H1 (cell line): ENCODE measurements at regions not wholly inside any gene's neighbourhood (a gene's known extent, or its start where the extent isn't known, plus 50 kb on each side); places are given as distances from the start of the nearest gene placed in this dataset.

Experiments
- CTCF ChIA-PET: fragments of 300-600 bp; sonication (Branson Sonifier 250); formaldehyde crosslinking; loops from one replicate; lab custom pipeline; 2021; ENCODE audit not compliant: partially characterized antibody; lab: Charles Lee
- POLR2A ChIA-PET: fragments of 300-600 bp; sonication (Branson Sonifier 250); formaldehyde crosslinking; loops from one replicate; lab custom pipeline; 2021; ENCODE audit warnings: inconsistent platforms; ENCODE audit not compliant: partially characterized antibody; lab: Charles Lee
- DNase-seq, 2 experiments: peaks; one replicate each; pipeline versions ENCODE4 v3.0.0 to v3.0.0-alpha.2; 2010 to 2022; ENCODE audit warnings: low spot score in 2 of 2, low read depth in 1 of 2, mixed read lengths in 1 of 2
- FAIRE-seq: peaks from 2 replicates; lab custom pipeline; 2011; peaks lifted over from hg19 to GRCh38; lab: Jason Lieb, UNC
- H2AFZ ChIP-seq: 2 replicates; pipeline ENCODE4 v1.8.1; 2012; ENCODE audit warnings: low read length, inconsistent platforms
- H2AK5ac ChIP-seq: 2 replicates; pipeline ENCODE4 v1.6.1; 2013; ENCODE audit warnings: low read depth, low read length
- H2BK120ac ChIP-seq: replicated peaks from 2 replicates; pipeline ENCODE3; 2013; ENCODE audit warnings: low read depth, low read length, inconsistent platforms
- H2BK12ac ChIP-seq: 2 replicates; pipeline ENCODE4 v1.6.1; 2013; ENCODE audit warnings: low read depth, low read length
- H2BK15ac ChIP-seq: 2 replicates; pipeline ENCODE4 v1.6.1; 2013; ENCODE audit warnings: low read length
- H2BK20ac ChIP-seq: 2 replicates; pipeline ENCODE4 v1.6.1; 2013; ENCODE audit warnings: low read length
- H2BK5ac ChIP-seq: 2 replicates; pipeline ENCODE4 v1.6.1; 2013; ENCODE audit warnings: low read depth, low read length
- H3K14ac ChIP-seq: 2 replicates; pipeline ENCODE4 v1.6.1; 2013; ENCODE audit warnings: inconsistent platforms; ENCODE audit not compliant: insufficient read length
- H3K18ac ChIP-seq: 2 replicates; pipeline ENCODE4 v1.6.1; 2013; ENCODE audit warnings: low read length; ENCODE audit errors: extremely low read depth
- H3K23ac ChIP-seq: 2 replicates; pipeline ENCODE4 v1.6.1; 2013; ENCODE audit warnings: inconsistent platforms; ENCODE audit not compliant: insufficient read length
- H3K23me2 ChIP-seq: 2 replicates; pipeline ENCODE4 v1.6.1; 2013; ENCODE audit warnings: low read depth, low read length
- H3K27ac ChIP-seq: 2 replicates; pipeline ENCODE4 v1.6.1; 2011; ENCODE audit warnings: low read depth, low read length, inconsistent platforms
- H3K27me3 ChIP-seq, 4 experiments: replicated peaks in 1 of 4; 1 replicate in 1 of 4; 2 replicates in 3 of 4; pipeline versions ENCODE4 v1.6.1 to v1.8.1; 2011 to 2013; ENCODE audit warnings: low read length in 3 of 4, mild to moderate bottlenecking in 3 of 4, inconsistent platforms in 2 of 4, mixed read lengths in 2 of 4, moderate library complexity in 1 of 4; ENCODE audit not compliant: control insufficient read depth in 3 of 4, insufficient read depth in 3 of 4; ENCODE audit errors: extremely low read depth in 1 of 4
- H3K36me3 ChIP-seq, 4 experiments: 2 replicates each; pipeline versions ENCODE4 v1.6.1 to v1.8.1; 2011 to 2013; ENCODE audit warnings: mild to moderate bottlenecking in 4 of 4, low read length in 3 of 4, moderate library complexity in 2 of 4, control low read depth in 1 of 4, inconsistent platforms in 1 of 4; ENCODE audit not compliant: insufficient read depth in 4 of 4, control insufficient read depth in 2 of 4
- H3K4ac ChIP-seq: replicated peaks from 2 replicates; pipeline ENCODE3; 2013; ENCODE audit warnings: low read length, low read depth, mixed read lengths, inconsistent platforms; ENCODE audit not compliant: insufficient read length
- H3K4me1 ChIP-seq, 4 experiments: replicated peaks in 1 of 4; 1 replicate in 1 of 4; 2 replicates in 3 of 4; pipeline versions ENCODE4 v1.6.1 to v1.8.1; 2011 to 2013; ENCODE audit warnings: low read length in 3 of 4, inconsistent platforms in 2 of 4, mixed read lengths in 1 of 4; ENCODE audit not compliant: insufficient read depth in 4 of 4, control insufficient read depth in 3 of 4
- H3K4me2 ChIP-seq, 2 experiments: 2 replicates each; pipeline versions ENCODE4 v1.6.1 to v1.8.1; 2011 to 2013; ENCODE audit warnings: low read depth in 2 of 2, low read length in 2 of 2, control low read depth in 1 of 2, inconsistent platforms in 1 of 2, mild to moderate bottlenecking in 1 of 2; ENCODE audit not compliant: insufficient read depth in 1 of 2
- H3K4me3 ChIP-seq, 4 experiments: fragments of 200-600, 300-600 bp in 1 of 4; sonication (generic), shearing (Covaris generic), sonication (Bioruptor Twin) in 1 of 4; 2 replicates each; pipeline versions ENCODE4 v1.5.1 to v1.8.1; 2011 to 2016; ENCODE audit warnings: low read length in 4 of 4, low read depth in 3 of 4, control low read depth in 2 of 4, inconsistent platforms in 2 of 4, mild to moderate bottlenecking in 2 of 4, mixed read lengths in 1 of 4, moderate library complexity in 1 of 4; ENCODE audit not compliant: insufficient read depth in 2 of 4; ENCODE audit errors: extremely low read depth in 1 of 4
- H3K56ac ChIP-seq: replicated peaks from 2 replicates; pipeline ENCODE3; 2013; ENCODE audit warnings: low read depth, mild to moderate bottlenecking, mixed read lengths, low read length, inconsistent platforms; ENCODE audit not compliant: insufficient read length
- H3K79me1 ChIP-seq: 2 replicates; pipeline ENCODE4 v1.6.1; 2013; ENCODE audit warnings: low read depth, low read length, control low read depth
- H3K79me2 ChIP-seq, 2 experiments: 2 replicates each; pipeline versions ENCODE4 v1.6.1 to v1.8.1; 2012 to 2013; ENCODE audit warnings: low read length in 2 of 2, mild to moderate bottlenecking in 2 of 2, inconsistent platforms in 1 of 2; ENCODE audit not compliant: insufficient read depth in 2 of 2, control insufficient read depth in 1 of 2
- H3K9ac ChIP-seq, 4 experiments: replicated peaks in 1 of 4; 1 replicate in 1 of 4; 2 replicates in 3 of 4; pipeline versions ENCODE4 v1.6.1 to v1.8.1; 2011 to 2013; ENCODE audit warnings: low read depth in 3 of 4, low read length in 3 of 4, control low read depth in 2 of 4, mild to moderate bottlenecking in 2 of 4, moderate library complexity in 2 of 4, inconsistent platforms in 1 of 4; ENCODE audit errors: extremely low read depth in 1 of 4
- H3K9me3 ChIP-seq, 2 experiments: 2 replicates each; pipeline versions ENCODE4 v1.6.1 to v1.8.1; 2012 to 2013; ENCODE audit warnings: mild to moderate bottlenecking in 2 of 2, moderate library complexity in 2 of 2, control low read depth in 1 of 2, inconsistent platforms in 1 of 2, low read depth in 1 of 2, low read length in 1 of 2, mixed read lengths in 1 of 2; ENCODE audit not compliant: insufficient read depth in 2 of 2
- H4K20me1 ChIP-seq, 2 experiments: replicated peaks in 1 of 2; 2 replicates each; pipeline versions ENCODE3 to v1.8.1; 2011 to 2013; ENCODE audit warnings: inconsistent platforms in 2 of 2, low read length in 2 of 2, mild to moderate bottlenecking in 1 of 2; ENCODE audit not compliant: insufficient read depth in 2 of 2, control insufficient read depth in 1 of 2
- H4K5ac ChIP-seq: 2 replicates; pipeline ENCODE4 v1.6.1; 2013; ENCODE audit warnings: low read length, low read depth, mixed read lengths, inconsistent platforms; ENCODE audit not compliant: insufficient read length
- H4K8ac ChIP-seq: 2 replicates; pipeline ENCODE4 v1.8.0; 2013; ENCODE audit warnings: mild to moderate bottlenecking, moderate library complexity, low read length, inconsistent platforms; ENCODE audit not compliant: insufficient read depth; ENCODE audit errors: extremely low read depth
- H4K91ac ChIP-seq: replicated peaks from 2 replicates; pipeline ENCODE3; 2013; ENCODE audit warnings: low read length, mixed read lengths, inconsistent platforms; ENCODE audit not compliant: insufficient read length
- BCL11A ChIP-seq, 2 experiments: IDR thresholded peaks; one replicate each; pipeline ENCODE4 v1.6.1; 2011; ENCODE audit warnings: low read depth in 2 of 2, low read length in 2 of 2, mild to moderate bottlenecking in 2 of 2
- CBX8 ChIP-seq: fragments of 300-800, 300-1000 bp; sonication (generic); IDR thresholded peaks from 2 replicates; pipeline ENCODE4 v1.7.1; 2016; ENCODE audit warnings: low read depth, low read length, borderline replicate concordance
- CTBP2 ChIP-seq: IDR thresholded peaks from 2 replicates; pipeline ENCODE4 v1.7.0; 2011; ENCODE audit warnings: borderline replicate concordance, mild to moderate bottlenecking, moderate library complexity, mixed read lengths, low read length; ENCODE audit not compliant: insufficient read depth, insufficient read length
- EGR1 ChIP-seq: IDR thresholded peaks from 2 replicates; pipeline ENCODE4 v1.6.1; 2011; ENCODE audit warnings: low read depth, low read length, borderline replicate concordance
- MAFK ChIP-seq: IDR thresholded peaks from 2 replicates; pipeline ENCODE4 v1.6.1; 2012; ENCODE audit warnings: low read depth, mild to moderate bottlenecking, improper control_type of control experiment, low read length
- POU5F1 ChIP-seq: IDR thresholded peaks from 2 replicates; pipeline ENCODE4 v1.6.1; 2011; ENCODE audit warnings: low read depth, mild to moderate bottlenecking, low read length, moderate library complexity
- RFX5 ChIP-seq: IDR thresholded peaks from 2 replicates; pipeline ENCODE4 v1.6.1; 2011; ENCODE audit warnings: low read depth, low read length, improper control_type of control experiment, borderline replicate concordance
- RXRA ChIP-seq: IDR thresholded peaks from 2 replicates; pipeline ENCODE4 v1.6.1; 2011; ENCODE audit warnings: low read depth, mild to moderate bottlenecking, low read length, moderate library complexity; ENCODE audit not compliant: insufficient read depth
- SIRT6 ChIP-seq: IDR thresholded peaks from one replicate; pipeline ENCODE4 v1.7.1; 2012; ENCODE audit warnings: low read length, inconsistent platforms
- SP4 ChIP-seq: IDR thresholded peaks from 2 replicates; pipeline ENCODE4 v1.6.1; 2012; ENCODE audit warnings: low read length, inconsistent platforms
- TF ChIP-seq, protein P1 (sequence below): IDR thresholded peaks from 2 replicates; pipeline ENCODE4 v1.6.1; 2012; ENCODE audit warnings: low read length, inconsistent platforms
- TF ChIP-seq, protein P2 (sequence below): IDR thresholded peaks from 2 replicates; pipeline ENCODE4 v1.6.1; 2011; ENCODE audit warnings: low read depth, mild to moderate bottlenecking, low read length; ENCODE audit not compliant: insufficient read depth
- TF ChIP-seq, protein P3 (sequence below): IDR thresholded peaks from 2 replicates; pipeline ENCODE4 v1.6.1; 2012; ENCODE audit warnings: inconsistent platforms

DNA sequence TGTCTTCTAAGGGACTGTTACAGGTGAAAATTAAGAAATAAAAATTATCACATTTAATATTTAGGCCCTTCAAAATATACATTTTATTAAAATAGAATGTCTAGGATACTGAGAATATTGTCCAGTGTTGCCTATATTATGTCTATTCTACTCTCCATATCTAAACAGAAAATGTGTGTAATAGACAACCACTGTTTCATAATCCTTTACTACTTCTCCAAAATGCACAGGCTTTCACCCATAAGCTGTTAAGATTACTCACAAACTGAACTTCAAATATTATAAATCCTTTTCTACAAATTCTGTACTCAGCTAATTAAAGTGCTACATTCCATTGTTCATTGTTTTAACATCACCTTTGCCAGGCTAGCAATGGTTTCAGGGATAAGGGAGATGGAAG lies 56.7 kb upstream of the TFEC start:
- H4K20me1 ChIP-seq = no peaks in the 10 kb centered on the region
- no peaks in the 10 kb centered on the region for H3K36me3 ChIP-seq
- H2BK20ac ChIP-seq = no peak overlapping the region
- no peak overlapping the region for H3K4me3 ChIP-seq
- no peak overlapping the region for H4K5ac ChIP-seq
- no peak overlapping the region for H2BK120ac ChIP-seq
- H3K27ac ChIP-seq = no peak overlapping the region
- no peak overlapping the region for H4K91ac ChIP-seq
- no peak overlapping the region for H3K18ac ChIP-seq
- H2AK5ac ChIP-seq = no peak overlapping the region
- POLR2A ChIA-PET = no interaction called here
- no peak overlapping the region for H3K56ac ChIP-seq
- no peak overlapping the region for H4K8ac ChIP-seq
- no peaks in the 10 kb centered on the region for H3K27me3 ChIP-seq
- H3K4me2 ChIP-seq = no peak overlapping the region
- no peaks in the 10 kb centered on the region for H3K23me2 ChIP-seq
- CTCF ChIA-PET = interaction anchor here (0.8 kb wide), 1 partner anchor 10 kb away, joined by 3 read pairs; no protein-coding TSS in a partner anchor
- H3K4ac ChIP-seq = no peak overlapping the region
- H3K23ac ChIP-seq = no peak overlapping the region
- H3K79me2 ChIP-seq = no peaks in the 10 kb centered on the region
- no peaks in the 10 kb centered on the region for H3K4me1 ChIP-seq
- H2BK12ac ChIP-seq = no peak overlapping the region
- H2BK15ac ChIP-seq = no peak overlapping the region
- no peak overlapping the region for H2AFZ ChIP-seq
- no peaks in the 10 kb centered on the region for H3K9me3 ChIP-seq
- H2BK5ac ChIP-seq = no peak overlapping the region
- no peak for DNase-seq
- no peak overlapping the region for H3K9ac ChIP-seq
- FAIRE-seq = no peak
- no peaks in the 10 kb centered on the region for H3K79me1 ChIP-seq
- H3K14ac ChIP-seq = no peak overlapping the region
- TF ChIP-seq CBX8 = no peak
- TF ChIP-seq SIRT6 = no peak
- TF ChIP-seq MAFK = no peak
- TF ChIP-seq, protein P1, sequence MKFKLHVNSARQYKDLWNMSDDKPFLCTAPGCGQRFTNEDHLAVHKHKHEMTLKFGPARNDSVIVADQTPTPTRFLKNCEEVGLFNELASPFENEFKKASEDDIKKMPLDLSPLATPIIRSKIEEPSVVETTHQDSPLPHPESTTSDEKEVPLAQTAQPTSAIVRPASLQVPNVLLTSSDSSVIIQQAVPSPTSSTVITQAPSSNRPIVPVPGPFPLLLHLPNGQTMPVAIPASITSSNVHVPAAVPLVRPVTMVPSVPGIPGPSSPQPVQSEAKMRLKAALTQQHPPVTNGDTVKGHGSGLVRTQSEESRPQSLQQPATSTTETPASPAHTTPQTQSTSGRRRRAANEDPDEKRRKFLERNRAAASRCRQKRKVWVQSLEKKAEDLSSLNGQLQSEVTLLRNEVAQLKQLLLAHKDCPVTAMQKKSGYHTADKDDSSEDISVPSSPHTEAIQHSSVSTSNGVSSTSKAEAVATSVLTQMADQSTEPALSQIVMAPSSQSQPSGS = no peak
- TF ChIP-seq POU5F1 = no peak
- TF ChIP-seq CTBP2 = no peak
- no peak for TF ChIP-seq RFX5
- no peak for TF ChIP-seq EGR1
- TF ChIP-seq BCL11A (IDR thresholded peaks at IDR 0.05; ENCODE audit: low read depth in 2 of 2, low read length in 2 of 2) = no peak
- TF ChIP-seq SP4 = no peak
- TF ChIP-seq, protein P2, sequence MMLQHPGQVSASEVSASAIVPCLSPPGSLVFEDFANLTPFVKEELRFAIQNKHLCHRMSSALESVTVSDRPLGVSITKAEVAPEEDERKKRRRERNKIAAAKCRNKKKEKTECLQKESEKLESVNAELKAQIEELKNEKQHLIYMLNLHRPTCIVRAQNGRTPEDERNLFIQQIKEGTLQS = no peak
- TF ChIP-seq, protein P3, sequence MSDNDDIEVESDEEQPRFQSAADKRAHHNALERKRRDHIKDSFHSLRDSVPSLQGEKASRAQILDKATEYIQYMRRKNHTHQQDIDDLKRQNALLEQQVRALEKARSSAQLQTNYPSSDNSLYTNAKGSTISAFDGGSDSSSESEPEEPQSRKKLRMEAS = no peak
- TF ChIP-seq RXRA = no peak
